Mononuclear cell (primary cell): ENCODE measurements at regions not wholly inside any gene's neighbourhood (a gene's known extent, or its start where the extent isn't known, plus 50 kb on each side); places are given as distances from the start of the nearest gene placed in this dataset.

ENCODE experiments used
- H3K27me3 ChIP-seq: 2 replicates; pipeline ENCODE4 v1.6.0; 2011; ENCODE audit warnings: low read length, control low read depth; ENCODE audit not compliant: insufficient read depth
- H3K4me1 ChIP-seq: 2 replicates; pipeline ENCODE4 v1.5.1; 2011; ENCODE audit warnings: mild to moderate bottlenecking, low read length, control low read depth; ENCODE audit not compliant: insufficient read depth
- H3K4me3 ChIP-seq: 2 replicates; pipeline ENCODE4 v1.5.1; 2011; ENCODE audit warnings: mild to moderate bottlenecking, low read length, moderate library complexity
- H3K9me3 ChIP-seq: 2 replicates; pipeline ENCODE4 v1.5.1; 2011; ENCODE audit warnings: low read depth, mild to moderate bottlenecking, control low read depth, low read length

- H3K27me3 ChIP-seq, result no peaks in the 10 kb centered on the region
- H3K4me1 ChIP-seq, result no peaks in the 10 kb centered on the region
- no peaks in the 10 kb centered on the region for H3K9me3 ChIP-seq
- H3K4me3 ChIP-seq, result no peak overlapping the region
Observed at GRCh38 chr5:68161156-68161555, 54.4 kb upstream of the PIK3R1 start.

DNA sequence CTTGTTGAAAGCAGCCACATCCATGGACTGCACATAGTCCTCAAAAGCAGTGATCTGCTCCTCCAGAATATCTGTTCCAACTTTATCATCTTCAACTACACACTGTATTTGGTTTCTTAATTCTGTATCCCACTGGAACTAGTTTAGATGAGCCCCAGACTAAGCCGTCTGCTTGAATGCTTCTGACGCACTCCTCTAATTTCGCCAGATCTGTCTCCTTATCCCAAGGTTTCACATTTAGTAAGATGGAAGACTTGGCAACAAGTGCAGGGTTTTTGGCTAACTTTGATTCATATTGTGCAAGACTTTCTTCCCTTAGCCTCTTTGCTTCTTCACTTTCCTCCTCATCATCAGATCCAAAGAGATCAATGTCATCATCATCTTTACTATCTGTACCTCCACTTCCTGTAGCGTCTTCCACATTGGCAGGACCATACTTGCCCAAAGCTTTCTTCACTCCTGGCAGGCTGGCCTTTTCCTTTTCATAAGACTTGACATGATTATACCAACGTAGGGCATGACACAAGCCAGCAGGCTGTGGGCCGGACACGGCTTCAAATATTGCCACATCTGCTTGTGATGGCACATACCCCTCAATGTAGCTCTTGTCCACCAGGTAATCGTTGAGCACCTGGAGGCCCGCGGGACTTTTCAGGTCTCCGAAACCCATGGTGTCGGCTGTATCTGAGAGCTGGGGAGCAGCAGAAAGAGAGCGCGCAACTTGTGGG, 56.2 kb upstream of the PIK3R1 start:
- H3K9me3 ChIP-seq, result no peaks in the 10 kb centered on the region

GRCh38 chr5:68155940-68156339, 59.6 kb upstream of the PIK3R1 start:
- no peak overlapping the region for H3K4me3 ChIP-seq
- H3K9me3 ChIP-seq, result no peaks in the 10 kb centered on the region
- no peaks in the 10 kb centered on the region for H3K27me3 ChIP-seq
- no peaks in the 10 kb centered on the region for H3K4me1 ChIP-seq

More for the DNA sequence above, 56.2 kb upstream of the PIK3R1 start:
- no peaks in the 10 kb centered on the region for H3K27me3 ChIP-seq
- H3K4me1 ChIP-seq, result no peaks in the 10 kb centered on the region
- H3K4me3 ChIP-seq, result no peak overlapping the region

GRCh38 chr5:68154119-68154857, 61.3 kb upstream of the PIK3R1 start:
- H3K4me1 ChIP-seq, result no peaks in the 10 kb centered on the region
- no peaks in the 10 kb centered on the region for H3K9me3 ChIP-seq
- H3K27me3 ChIP-seq, result no peaks in the 10 kb centered on the region
- H3K4me3 ChIP-seq, result no peak overlapping the region

DNA sequence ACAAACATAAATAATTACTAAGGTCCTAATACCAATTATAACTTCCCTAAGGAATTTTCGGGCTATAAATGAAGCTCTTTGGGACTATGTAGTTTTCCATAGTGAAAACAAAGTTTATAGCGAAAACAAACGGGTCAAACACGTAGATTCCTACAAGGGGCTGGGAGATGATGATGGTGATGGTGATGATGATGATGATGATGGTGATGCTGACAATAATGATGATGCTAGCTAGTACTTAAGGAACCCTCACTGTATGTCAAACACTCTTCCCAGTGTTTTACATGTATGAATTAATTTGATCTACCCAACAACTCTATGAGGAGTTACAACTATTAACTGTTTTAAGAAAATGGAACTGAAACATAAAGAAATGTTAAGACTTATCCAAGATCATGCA, 63.7 kb upstream of the PIK3R1 start:
- H3K4me3 ChIP-seq, result no peak overlapping the region
- H3K9me3 ChIP-seq, result no peaks in the 10 kb centered on the region
- H3K27me3 ChIP-seq, result no peaks in the 10 kb centered on the region
- H3K4me1 ChIP-seq, result no peaks in the 10 kb centered on the region

DNA sequence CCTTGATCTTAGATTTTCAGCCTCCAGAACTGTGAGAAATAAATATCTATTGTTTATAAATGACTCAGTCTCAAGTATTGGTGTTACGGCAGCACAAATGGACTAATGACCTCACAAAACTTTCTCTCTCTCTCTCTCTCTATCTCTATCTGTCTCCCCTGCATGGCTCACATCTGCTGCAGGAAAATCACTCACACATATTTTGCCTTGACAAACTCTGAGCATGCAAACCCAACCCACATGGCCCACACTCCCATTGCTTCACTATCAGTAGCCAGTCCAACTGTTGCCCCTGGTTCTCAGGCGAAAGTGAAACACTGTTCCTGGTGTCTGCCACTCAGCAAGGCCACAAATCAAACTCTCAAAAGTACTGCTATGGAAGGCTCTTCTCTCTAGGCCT, 66.4 kb upstream of the PIK3R1 start:
- H3K9me3 ChIP-seq, result no peaks in the 10 kb centered on the region
- H3K4me3 ChIP-seq, result no peak overlapping the region
- no peaks in the 10 kb centered on the region for H3K27me3 ChIP-seq
- H3K4me1 ChIP-seq, result no peaks in the 10 kb centered on the region

DNA sequence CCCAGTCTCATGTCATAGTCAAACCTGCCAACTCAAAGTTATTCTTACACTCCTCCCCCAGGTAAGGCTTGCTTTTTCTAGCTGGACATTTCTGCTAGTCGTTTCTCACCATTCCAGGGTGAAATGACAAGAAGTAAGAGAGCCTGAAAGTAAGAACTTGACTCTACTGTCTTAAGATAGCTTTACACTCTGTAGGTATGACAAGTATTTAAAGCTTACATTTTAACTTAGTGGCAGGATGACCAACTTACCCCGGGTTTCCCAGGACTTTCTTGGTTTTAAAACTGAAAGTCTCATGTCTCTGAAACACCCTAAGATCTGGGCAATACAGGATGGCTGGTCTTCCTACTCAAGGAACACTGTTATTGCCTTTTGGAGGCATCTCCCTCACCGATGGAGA, 67.5 kb upstream of the PIK3R1 start:
- Histone ChIP-seq H3K4me3 (no peak overlapping the region), H3K9me3 (no peaks in the 10 kb centered on the region), H3K4me1 (no peaks in the 10 kb centered on the region), H3K27me3 (no peaks in the 10 kb centered on the region)

GRCh38 chr5:68147659-68148058, 67.9 kb upstream of the PIK3R1 start:
- H3K9me3 ChIP-seq, result no peaks in the 10 kb centered on the region
- no peaks in the 10 kb centered on the region for H3K27me3 ChIP-seq
- no peak overlapping the region for H3K4me3 ChIP-seq
- H3K4me1 ChIP-seq, result no peaks in the 10 kb centered on the region

DNA sequence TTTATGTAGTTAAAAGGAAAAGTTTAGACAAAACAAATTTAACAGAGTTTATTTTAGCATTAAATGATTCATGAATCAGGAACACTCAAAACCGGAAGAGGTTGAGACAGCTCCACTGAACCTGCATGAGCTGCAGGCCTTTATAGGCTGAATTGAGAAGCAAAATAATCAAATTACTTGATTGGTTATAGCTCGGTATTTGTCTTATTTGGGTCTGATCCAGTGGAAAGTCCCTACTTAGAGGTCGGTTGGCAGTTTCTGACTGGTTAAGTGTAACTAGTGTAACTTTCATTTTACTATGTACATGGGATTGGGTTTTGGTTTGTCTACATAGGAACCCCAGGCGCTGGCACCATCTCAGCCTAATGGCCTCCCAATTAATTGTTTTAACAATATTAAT, 74.1 kb upstream of the PIK3R1 start:
- no peaks in the 10 kb centered on the region for H3K27me3 ChIP-seq
- H3K4me1 ChIP-seq, result no peaks in the 10 kb centered on the region
- H3K4me3 ChIP-seq, result no peak overlapping the region
- H3K9me3 ChIP-seq, result no peaks in the 10 kb centered on the region

GRCh38 chr5:68140763-68141162, 74.8 kb upstream of the PIK3R1 start:
- H3K4me1 ChIP-seq, result no peaks in the 10 kb centered on the region
- no peaks in the 10 kb centered on the region for H3K9me3 ChIP-seq
- H3K4me3 ChIP-seq, result no peak overlapping the region
- H3K27me3 ChIP-seq, result no peaks in the 10 kb centered on the region

DNA sequence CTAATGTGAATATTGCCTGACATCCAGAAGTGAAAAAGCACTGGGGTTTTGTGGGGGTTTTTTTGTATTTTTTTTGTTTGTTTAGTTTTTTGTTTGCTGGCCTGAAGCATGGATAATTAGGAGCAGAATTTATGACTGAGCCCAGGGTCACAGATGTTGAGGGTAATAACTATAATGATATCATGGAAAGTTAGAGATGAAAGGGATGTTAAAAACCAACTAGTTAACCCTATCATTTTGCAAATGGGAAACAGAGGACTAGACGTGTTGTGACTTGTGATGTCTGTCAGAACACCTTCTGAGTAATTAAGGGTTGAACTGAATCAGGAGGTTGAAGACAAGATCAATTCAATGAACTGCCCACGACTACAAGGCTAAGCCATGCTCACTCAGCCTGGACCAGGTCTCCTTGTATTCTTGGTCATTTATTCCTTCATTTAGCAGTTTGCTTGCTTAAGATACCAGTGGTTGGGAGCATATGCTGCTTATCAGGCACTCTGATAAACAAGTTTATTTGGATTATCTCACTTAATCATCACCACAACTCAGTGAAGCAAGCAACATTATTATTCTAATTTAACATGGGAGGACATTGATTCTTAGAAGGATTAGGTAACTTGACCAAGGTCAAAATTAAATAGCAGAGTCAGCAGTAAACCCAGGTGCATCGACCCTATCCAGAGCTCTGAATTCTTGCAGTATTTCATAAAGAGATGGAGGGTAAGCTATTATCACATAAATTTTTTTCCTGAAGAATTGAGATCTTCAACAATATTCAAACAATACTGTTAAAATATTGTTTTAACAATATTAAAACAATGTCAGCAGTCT, 75.7 kb upstream of the PIK3R1 start:
- Histone ChIP-seq H3K9me3 (no peaks in the 10 kb centered on the region), H3K4me1 (no peaks in the 10 kb centered on the region), H3K27me3 (no peaks in the 10 kb centered on the region), H3K4me3 (no peak overlapping the region)

DNA sequence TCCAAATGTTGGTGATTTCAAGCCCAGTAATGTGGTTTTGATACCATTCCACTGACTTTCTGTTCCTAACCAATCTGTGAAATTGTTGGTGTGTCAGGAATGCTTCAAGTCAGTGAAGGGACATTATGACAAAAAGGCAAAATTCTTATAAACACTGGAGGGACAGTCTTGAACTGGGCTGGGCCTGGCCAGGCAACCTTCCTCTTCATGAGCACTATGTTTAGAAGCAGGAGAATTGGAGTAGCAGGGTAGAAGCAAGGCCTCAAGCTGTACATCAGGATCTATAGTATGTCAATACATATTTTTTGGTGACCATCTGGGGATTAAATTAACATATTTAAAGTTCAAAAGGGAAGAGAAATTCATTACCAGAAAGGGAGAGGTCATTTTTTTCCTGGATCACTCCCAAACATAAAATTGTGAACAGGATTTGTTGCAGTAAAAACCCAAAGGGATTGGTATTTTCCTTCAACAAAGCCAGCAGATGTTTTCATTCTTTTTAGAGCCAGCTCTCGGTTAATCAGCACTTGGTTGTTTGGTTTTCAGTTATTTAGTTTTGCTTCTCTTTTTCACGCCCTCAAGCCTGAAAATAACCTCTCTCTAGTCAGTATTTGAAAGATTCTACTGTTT, 77.9 kb upstream of the PIK3R1 start:
- H3K4me3 ChIP-seq, result no peak overlapping the region
- H3K9me3 ChIP-seq, result no peaks in the 10 kb centered on the region
- H3K27me3 ChIP-seq, result no peaks in the 10 kb centered on the region
- no peaks in the 10 kb centered on the region for H3K4me1 ChIP-seq

- H3K27me3 ChIP-seq, result no peaks in the 10 kb centered on the region
- no peaks in the 10 kb centered on the region for H3K4me1 ChIP-seq
- no peak overlapping the region for H3K4me3 ChIP-seq
- H3K9me3 ChIP-seq, result no peaks in the 10 kb centered on the region
Observed at GRCh38 chr5:68134669-68135313, 80.8 kb upstream of the PIK3R1 start.

- Histone ChIP-seq H3K4me1 (no peaks in the 10 kb centered on the region), H3K27me3 (no peaks in the 10 kb centered on the region), H3K4me3 (no peak overlapping the region), H3K9me3 (no peaks in the 10 kb centered on the region)
Observed at GRCh38 chr5:68134033-68134668, 81.4 kb upstream of the PIK3R1 start.
